GM21723 (cell line): ENCODE measurements at regions not wholly inside any gene's neighbourhood (a gene's known extent, or its start where the extent isn't known, plus 50 kb on each side); places are given as distances from the start of the nearest gene placed in this dataset.
"Not testable (repeated sequence)": the region's sequence is repeated elsewhere in the genome, so short reads cannot be mapped to it uniquely, and the experiment has no call there.

ENCODE experiments used
- ATAC-seq: cut with Tn5 transposase; IDR thresholded peaks from one replicate; pipeline ENCODE4 v1.9.1; 2021; ENCODE audit warnings: mild to moderate bottlenecking, moderate library complexity; ENCODE audit not compliant: unreplicated experiment

GRCh38 chr1:74937176-74937575 lies 197.0 kb upstream of the LHX8 start:
- ATAC-seq = no peak

GRCh38 chr1:74943046-74943445 lies 191.1 kb upstream of the LHX8 start:
- ATAC-seq = no peak

- ATAC-seq = no peak
Observed at GRCh38 chr1:74946388-74946787, 187.8 kb upstream of the LHX8 start.

GRCh38 chr1:74949348-74949747 lies 184.8 kb upstream of the LHX8 start:
- not testable (repeated sequence) for ATAC-seq

GRCh38 chr1:74951981-74952380 lies 182.2 kb upstream of the LHX8 start:
- ATAC-seq = not testable (repeated sequence)

GRCh38 chr1:74952786-74953185 lies 181.4 kb upstream of the LHX8 start:
- no peak for ATAC-seq

DNA sequence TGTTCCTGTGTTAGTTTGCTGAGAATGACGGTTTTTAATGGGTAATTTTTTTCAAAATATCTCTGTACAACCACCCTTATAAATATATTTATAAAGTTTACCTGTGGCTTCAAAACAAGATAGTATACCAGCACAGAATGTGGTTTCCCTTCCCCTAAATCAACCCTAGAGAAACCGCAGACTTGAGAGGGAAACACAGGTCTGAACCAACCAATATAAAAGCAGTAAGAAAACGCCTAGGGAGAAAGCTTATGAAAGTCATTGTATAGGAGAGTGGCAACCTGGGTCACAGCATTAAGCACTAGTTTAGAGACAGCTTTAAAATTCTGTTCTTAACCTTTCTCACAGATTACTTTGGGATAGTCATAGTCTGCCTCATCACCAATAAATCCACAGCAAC lies 180.6 kb upstream of the LHX8 start:
- ATAC-seq = no peak

DNA sequence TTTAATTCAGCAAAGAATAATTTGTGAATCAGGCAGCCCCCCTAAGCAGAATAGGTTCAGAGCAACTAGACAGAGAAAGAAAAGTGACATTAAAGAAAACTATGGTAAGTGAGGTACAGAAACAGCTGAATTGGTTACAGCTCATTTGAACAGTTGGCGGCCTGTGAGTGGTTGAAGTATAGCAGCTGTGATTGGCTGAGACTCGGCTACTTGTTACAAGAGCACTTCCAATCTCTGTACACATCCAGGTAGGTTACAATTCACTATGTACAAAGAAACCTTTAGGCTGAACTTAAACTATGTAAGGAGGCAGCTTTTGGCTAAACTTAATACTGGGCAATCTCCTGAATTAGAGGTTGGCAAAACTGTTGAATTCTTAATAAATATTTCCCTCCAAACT lies 171.1 kb upstream of the LHX8 start:
- ATAC-seq = no peak

- ATAC-seq = no peak
Observed at GRCh38 chr1:74964508-74965102, 169.6 kb upstream of the LHX8 start.

DNA sequence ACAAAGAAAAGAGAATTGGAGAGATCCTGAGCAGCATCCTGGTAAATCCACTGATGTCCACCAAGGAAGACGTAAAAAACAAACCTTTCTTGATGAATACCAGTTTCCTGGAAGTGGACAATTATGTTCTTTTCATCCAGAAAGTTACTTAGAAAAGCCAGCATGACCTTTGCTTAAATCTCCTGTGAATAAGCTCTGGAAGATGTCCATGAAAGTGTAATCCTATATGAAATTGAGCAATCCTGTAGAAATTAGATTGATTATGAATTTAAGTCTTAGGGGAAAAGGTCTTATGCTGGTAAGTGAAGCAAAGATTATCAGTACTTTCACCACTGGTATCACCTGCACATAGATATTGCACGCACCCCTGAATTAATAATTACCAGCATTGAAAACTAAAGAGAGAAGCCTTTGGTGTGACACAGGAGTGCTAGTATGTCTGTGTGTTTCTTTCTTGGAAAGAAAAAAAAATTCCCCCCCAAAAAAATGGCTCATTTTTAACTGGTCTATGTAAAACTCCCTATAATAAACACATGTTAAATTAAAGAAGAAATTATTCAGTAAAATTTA lies 164.5 kb upstream of the LHX8 start:
- ATAC-seq = no peak

DNA sequence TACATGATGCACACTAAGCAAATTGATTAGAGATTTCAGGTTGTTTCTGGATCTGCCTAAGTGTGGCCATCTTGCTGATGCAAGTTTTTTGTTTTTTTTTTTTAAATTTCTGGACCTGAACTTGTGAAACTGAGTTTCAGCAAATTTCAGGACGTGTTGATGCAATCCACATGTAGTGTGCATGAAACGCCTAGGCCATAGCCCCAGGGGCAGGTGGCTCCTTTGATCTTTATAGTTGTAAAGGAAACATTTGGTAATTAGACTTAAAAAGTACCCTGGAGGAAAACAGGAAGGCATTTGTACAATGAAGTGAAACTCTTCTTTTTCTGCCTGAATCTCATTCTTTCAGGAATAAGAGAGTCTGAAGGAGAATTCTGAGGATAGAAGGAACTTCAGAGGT lies 162.2 kb upstream of the LHX8 start:
- ATAC-seq = no peak

GRCh38 chr1:74976491-74976890 lies 157.7 kb upstream of the LHX8 start:
- ATAC-seq = no peak

GRCh38 chr1:74992448-74992847 lies 141.7 kb upstream of the LHX8 start:
- ATAC-seq = not testable (repeated sequence)

DNA sequence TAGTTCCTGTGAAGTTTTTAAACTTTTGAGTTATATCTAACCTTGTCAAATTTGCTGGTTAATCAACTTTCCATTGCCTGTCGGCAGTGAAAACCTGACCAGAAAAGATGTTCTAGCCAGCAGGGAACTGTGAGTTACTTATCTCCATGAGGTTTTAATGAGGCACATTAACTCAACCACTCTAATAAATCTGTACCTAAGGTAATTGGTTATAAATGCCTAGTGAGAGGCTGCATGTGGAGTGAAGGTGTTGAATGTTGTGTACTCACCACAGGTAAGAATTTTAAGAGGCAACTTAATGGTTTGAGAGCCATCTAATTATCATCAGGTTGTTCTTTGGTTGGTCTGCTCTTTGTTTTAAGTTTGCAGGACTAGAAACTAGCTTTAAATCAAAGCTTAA lies 138.4 kb upstream of the LHX8 start:
- no peak for ATAC-seq

GRCh38 chr1:75010547-75010946 lies 123.6 kb upstream of the LHX8 start:
- no peak for ATAC-seq

GRCh38 chr1:75014250-75014649 lies 119.9 kb upstream of the LHX8 start:
- no peak for ATAC-seq

- no peak for ATAC-seq
Observed at GRCh38 chr1:75023005-75023404, 111.2 kb upstream of the LHX8 start.

- no peak for ATAC-seq
Observed at GRCh38 chr1:75034376-75034775, 99.8 kb upstream of the LHX8 start.

DNA sequence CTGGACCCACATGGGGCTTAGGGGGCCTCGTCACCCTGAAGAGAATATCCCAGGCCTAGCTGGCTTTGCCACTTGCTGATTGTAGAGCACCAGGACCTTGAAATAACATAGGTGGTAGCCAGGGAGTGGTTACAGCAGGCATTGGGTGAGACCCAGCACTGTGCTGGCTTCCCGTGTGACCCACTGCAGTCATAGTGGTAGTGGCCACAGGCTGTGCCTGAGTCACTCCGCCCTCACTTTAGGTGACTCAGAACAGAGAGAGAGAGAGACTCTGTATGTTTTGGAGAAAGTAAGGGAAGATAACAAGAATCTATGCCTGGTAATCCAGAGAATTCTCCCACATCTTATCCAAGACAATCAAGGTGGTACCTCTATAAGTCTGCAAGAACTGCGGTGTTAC lies 98.7 kb upstream of the LHX8 start:
- no peak for ATAC-seq

DNA sequence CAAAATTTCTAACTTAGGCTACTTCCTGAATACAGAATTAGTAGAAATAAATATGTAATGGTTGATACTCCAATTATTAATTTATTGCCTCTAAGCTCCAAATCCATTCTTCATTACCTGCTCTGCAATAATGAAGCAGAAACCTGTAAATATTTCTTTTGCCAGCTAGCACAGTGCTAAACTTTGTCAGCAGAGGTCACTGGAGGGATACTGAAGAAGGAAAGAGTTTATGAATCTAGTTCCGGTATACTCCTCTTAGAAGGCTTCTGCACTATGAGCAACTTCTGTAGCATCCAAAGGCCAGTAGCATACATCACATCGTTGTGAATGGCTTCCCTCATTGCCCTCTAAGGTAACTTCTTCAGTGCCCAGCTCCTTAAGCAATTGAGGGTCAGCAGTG lies 81.0 kb upstream of the LHX8 start:
- ATAC-seq = no peak

GRCh38 chr1:75058424-75058823 lies 75.8 kb upstream of the LHX8 start:
- no peak for ATAC-seq

GRCh38 chr1:75062111-75062510 lies 72.1 kb upstream of the LHX8 start:
- no peak for ATAC-seq

- ATAC-seq = no peak
Observed at GRCh38 chr1:75067975-75068374, 66.2 kb upstream of the LHX8 start.
